ENCODE measurements at regions not wholly inside any gene's neighbourhood (a gene's known extent, or its start where the extent isn't known, plus 50 kb on each side); places are given as distances from the start of the nearest gene placed in this dataset.
"Not testable (repeated sequence)": the region's sequence is repeated elsewhere in the genome, so short reads cannot be mapped to it uniquely, and the experiment has no call there.

DNA sequence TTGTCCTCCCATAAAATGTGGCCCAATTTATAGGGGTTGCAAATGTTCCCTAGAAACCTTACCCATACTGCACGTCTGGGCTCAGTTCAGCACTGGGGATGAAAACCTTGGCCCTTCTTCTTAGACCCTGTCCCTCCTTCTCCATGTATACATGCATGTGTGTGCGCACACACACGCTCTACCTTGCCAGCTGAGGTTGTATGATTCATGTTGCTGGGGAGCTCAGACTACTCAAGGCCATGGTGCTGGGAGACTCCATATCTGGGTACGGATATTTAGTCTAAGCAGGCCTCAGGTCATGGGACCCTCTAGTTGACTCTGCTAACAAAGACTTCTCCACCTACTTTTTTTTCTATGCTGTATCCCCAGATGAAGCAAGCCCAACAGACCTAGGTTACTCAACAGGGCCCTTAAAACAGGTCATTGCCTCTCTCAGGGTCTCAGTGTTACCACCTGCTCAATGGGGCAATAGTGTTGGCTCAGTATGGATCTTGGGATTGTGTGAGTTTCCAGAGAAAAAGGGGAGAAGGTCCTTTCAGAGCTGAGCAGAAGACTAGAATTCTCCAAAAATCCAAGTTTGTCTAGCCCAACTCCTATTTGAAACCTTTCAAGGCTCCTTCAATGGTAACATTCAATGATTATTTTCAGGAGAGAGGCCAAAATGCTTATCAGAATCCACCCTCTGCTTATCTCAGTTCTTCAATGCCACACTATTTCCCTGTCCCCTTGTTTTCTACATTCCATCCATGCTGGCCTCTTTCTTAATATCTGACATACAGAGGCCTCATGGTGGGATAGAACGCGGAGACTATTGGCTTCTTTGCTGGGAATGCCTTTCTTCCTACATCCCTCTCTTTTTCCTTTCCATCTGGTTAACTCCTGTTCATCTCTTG is 123.6 kb upstream of the PITX1 start:
- DNase-seq (ENCODE audit: low spot score) = no peak

DNA sequence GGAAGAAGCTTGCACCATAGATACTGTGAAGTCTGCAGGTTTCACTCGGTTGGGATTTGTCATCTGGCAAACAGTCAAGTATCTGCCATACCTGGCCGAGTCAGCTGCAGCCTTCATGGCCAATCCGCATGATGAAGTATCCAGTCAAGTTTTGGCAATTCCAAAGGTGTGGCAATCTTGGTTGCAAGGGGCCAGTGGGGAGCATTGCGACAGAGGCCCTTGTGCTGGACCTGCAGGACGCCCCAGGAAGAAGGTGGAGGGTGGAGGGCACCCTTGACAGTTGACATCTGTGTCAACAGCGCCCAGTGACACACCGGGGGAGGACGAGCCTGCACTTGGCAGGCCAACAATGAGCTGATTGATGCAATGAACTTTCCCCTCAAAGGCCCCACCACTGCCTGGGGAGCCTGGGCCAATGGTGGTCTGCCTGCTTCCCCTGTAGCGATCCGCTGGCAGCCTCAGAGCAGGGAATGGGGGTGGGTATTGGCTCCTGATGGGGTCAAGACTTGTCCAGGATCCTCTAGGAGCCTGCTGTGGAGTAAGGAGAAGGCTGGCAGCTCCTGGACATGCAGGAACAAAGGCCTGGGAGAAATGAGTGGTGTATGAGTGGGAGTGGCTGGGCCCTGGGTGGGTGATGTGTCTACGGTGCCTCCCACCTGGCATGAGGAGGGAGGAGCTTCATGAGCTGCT is 122.8 kb upstream of the PITX1 start:
- no peak for DNase-seq (ENCODE audit: low spot score)

DNA sequence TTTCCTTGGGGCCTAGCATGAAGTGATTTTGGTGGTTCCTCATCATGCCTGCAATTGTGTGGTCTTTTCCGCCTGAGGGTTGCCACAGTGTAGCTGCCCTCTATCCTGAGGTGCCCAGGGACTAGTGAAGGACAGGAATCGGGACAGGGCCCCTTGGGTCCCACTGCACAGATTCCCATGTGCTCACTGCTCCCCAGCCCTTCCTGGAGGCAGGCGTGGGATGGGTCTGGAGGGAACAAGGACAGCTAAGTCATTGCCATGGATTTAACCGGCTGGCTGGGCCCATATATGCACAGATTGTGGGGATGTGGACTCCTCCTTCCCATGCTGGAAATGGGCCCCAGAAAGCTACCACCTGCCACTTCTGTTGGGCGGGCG is 122.3 kb upstream of the PITX1 start:
- DNase-seq (ENCODE audit: low spot score) = no peak

DNA sequence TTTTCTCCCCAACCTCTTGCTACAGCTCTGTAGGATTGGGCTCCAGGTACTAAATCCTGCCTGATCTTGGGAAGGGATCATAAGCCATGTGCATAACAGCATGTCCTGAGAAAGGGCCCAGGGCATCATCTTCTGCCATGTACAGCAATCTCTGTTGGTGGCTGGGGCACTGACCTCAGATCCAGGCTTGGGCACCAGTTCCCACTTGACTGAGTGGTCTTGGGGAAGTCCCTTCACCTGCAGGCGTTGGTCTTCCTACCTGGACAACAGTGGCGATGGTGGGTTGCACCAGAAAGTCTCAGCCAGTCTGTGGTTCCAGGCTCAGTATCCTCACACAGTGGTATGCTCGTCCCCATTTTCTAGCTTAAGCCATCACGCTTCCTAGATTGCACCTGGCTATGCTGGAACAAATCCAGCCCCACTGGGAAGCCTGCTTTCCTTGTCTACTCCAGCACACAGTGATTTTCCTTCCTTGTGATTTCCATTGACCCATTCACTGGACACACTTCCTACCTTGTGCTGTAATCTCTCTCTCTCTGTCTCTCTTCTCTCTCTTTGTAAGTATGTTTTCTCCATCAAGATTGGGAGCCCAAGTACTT is 121.7 kb upstream of the PITX1 start:
- no peak for DNase-seq (ENCODE audit: low spot score)

DNA sequence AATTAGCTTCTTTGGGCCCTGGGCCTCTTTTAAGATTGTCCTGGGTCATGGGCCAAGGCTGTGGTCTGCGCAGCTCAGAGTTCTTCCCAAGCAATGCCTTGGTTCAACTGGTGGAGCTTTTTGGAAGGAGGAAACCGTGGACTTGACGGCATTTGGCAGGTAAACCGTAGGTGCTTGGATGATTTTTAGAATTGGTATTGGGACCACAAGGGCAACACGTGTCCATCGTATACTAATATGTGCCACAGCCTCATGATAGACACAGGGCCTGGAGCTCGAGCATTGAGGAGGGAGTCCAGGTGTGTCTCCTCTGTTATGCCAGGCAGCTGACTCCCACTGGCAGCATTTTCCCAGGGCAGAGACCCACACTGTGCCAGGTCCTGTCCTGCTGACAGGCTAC is 120.9 kb upstream of the PITX1 start:
- no peak for DNase-seq (ENCODE audit: low spot score)

DNA sequence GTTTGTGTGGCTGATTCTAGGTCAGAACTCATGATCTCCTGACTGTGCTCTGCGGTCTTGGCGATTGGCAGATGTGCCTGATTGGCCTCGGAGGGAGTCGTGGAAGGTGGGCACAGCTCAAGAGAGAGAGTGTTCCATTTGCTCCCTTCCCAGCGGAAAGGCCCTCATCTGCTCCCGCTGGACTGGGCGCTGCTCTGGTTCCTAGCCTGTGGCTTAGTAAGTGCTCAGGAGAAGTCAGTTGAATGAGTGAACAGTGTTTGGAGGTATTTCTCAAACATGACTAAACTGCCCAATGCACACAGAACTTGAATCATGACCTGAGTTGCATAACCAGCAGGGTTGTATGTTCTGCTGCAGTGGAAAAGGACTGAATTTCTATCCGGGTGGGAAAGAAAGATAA is 120.2 kb upstream of the PITX1 start:
- no peak for DNase-seq (ENCODE audit: low spot score)

DNA sequence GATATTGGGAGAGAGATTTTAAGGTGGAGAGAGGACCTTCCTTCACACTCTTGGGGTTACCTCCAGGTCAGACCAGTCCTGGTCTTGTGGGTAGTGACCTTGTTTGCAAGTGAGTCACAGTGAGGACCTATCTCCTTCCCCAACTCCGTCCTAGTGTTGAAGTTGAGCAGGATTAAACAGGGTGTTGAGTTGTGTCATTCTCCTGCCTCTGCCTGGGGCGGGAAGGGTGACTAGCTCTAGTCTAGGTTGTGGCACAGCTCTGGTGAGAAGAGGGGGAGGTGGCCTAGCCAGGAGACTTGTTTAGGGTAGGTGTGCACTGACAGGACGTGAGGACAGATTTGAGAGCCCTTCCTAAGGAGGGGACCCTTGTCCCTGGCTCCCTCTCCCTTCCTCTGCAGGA is 119.6 kb upstream of the PITX1 start:
- no peak for DNase-seq (ENCODE audit: low spot score)

DNA sequence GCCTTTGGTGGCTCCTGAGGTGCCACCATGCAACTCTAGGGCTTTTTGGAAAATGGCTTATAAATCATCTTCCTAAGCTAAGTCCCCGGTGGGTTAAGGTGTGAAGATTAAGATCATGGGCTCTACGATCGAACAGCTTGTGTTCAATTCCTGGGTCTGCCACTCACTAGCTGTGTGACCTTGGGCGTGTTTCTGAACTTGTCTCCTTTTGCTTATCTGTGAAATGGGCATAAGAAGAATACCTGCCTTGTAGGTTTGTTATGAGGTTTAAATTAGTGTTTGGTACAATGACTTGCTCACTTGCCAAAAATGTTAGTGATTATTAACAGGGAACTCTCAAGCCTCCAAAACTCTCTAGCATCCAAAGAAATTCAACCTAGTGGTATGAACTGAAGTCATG is 119.2 kb upstream of the PITX1 start:
- no peak for DNase-seq (ENCODE audit: low spot score)

DNA sequence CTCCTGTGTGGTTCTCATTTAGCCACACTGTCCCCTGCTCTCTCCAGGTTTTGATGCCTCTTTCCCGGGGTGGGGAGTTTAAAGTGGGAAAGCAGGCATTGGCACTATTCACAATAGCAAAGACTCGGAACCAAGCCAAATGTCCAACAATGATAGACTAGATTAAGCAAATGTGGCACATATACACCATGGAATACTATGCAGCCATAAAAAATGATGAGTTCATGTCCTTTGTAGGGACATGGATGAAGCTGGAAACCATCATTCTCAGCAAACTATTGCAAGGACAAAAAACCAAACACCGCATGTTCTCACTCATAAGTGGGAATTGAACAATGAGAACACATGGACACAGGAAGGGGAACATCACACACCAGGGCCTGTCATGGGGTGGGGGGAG is 117.6 kb upstream of the PITX1 start:
- not testable (repeated sequence) for DNase-seq (ENCODE audit: low spot score)

DNA sequence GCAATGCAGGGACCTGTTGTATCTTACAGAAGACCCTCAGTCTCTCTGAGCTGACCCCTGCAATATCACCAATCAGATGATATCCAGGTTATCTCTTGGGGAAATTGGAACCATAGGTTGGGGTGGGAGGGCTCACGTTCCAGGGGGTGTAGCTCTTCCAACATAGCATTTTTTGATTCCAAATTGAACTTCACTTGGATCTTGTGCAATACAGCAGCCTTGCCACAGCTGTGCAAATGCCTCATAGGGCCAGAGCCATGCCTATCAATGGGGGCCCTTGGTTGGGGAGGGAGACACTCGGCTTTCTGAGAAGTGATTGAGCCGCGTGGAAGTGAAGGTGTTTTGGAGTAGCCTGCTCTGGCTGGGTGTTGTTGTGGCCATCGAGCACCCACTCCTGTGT is 117.2 kb upstream of the PITX1 start:
- DNase-seq (ENCODE audit: low spot score) = no peak

DNA sequence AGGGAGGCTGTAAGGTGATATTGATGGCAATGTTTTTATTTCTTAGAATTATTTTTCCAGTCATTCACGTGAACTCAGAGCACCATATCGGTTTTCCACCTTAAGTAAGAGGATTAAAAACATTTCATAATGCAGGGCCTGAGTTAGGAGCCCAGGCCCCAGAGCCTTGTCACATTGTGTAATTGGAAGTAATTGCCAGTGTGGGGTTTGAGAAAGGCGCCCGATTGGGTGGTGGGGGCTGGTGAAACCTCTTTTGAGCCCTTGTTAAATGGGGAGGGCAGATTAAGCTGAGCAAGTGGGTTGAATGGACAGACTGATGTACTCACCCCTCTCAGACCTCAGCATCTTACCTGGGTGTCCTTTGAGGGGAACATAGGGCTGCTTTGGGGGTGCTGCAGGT is 116.7 kb upstream of the PITX1 start:
- DNase-seq (ENCODE audit: low spot score) = no peak

DNA sequence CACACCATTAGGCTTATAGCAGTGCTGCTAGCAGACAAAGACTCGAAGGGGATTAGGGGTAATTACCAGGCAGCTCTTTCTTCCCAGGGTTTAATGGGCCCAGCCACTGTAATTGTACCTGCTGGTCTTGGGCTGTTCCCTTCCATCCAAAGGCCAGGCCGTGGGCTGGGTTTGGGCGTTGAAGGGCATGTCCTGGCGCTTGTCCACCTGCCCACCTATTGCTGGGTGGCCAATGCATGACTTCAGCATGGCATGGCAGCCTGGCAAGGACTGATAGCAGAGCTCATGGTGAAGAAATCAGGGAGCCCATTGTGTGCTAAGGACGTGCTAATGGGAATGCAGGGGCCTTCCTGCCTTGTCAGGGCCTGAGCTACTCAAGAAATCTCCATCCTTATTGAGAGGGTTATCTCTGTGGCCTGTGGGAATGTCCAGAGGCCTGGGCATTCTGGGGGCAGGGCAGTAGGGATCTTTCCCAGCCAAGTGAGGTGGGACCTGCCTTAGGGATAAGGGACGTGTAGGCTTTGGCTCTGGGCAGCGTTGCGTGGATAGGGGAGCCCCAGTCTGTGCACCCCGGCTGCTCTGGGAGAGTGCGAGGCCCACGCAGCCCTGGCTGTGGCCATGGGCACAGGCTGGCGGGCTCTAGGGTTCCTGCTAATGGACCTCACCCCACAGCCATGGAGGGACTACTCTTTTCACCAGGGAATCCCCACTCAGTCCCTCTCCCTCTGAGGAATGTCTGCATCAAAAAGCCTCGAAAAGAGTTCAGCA is 116.1 kb upstream of the PITX1 start:
- no peak for DNase-seq (ENCODE audit: low spot score)

DNA sequence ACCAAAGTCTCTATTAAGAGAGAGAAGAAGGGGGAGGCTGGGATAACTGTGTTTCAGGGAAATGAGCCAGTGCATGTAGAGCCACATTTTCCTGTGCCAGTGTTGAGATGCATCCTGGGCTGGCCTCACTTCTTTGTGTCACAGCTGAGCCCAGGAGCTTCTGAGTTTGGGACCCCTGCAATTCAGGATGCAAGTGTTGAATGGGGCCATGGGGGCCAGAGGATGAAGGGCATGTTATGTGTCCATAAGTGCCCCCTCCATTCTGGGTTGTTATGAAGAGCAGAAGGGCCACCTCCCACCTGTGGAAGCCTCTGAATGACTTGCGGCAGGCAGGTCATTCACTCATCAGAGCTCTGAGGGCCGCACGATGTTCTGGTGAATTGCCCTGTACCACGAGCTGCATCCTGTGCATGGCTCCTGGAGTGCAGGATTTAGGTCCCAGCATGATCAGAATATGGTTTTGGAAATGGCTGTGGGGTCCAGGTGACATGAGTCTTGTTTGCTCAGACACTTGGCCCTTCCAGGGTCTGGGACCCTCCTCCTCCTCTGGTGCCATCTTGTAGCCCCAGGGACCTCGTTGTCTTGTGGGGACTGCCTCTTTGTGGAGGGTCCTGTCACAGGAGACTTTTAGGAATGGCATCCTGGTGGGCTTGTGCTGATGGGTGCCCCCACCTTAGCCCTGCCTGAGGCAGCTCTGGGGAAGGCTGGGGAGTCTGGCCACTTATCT is 115.4 kb upstream of the PITX1 start:
- no peak for DNase-seq (ENCODE audit: low spot score)

DNA sequence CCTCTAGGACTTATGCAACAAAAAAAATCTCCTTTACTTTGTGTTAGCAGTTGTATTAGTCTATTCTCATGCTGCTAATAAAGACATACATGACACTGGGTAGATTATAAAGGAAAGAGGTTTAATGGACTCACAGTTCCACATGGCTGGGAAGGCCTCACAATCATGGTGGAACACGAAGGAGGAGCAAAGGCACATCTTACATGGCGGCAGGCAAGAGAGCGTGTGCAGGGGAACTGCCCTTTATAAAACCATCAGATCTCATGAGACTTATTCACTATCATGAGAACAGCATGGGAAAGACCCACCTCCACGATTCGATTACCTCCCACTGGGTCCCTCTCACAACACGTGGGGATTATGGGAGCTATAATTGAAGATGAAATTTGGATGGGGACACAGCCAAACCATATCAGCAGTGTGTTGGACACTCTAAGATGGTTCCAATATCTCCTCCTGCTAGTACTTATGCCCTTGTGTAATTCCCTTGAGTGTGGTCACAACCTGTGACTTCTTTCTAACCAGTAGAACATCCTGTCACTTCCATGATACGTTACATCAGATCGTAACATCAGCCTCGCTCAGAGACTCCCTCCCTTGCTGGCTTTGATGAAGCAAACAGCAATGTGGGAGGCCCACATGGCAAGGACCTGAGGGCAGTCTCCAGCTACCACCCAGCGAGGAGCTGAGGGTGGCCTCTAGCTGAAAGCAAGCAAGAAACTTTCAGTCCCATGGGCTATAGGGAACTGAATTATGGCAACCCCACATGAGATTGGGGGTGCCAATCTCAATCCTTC is 113.5 kb upstream of the PITX1 start:
- no peak for DNase-seq (ENCODE audit: low spot score)

DNA sequence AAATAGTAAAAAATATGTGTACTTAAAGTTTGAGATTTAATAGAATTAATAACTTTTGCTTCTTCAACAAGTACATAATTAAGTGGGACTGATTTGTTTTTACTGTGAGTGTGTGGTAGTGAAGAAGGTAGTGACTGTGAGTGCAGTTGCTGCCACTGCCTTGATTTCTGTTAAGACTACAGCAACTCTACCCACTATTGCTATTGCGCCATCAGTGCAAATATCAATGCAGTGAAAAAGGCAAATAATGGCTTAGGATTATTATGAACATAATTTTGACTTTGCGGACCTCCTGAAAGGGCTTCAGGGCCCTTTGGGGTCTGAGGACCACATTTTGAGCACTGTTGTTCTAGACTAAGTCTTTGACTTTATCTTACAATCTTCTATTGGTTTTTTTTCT is 112.0 kb upstream of the PITX1 start:
- DNase-seq (ENCODE audit: low spot score) = no peak

DNA sequence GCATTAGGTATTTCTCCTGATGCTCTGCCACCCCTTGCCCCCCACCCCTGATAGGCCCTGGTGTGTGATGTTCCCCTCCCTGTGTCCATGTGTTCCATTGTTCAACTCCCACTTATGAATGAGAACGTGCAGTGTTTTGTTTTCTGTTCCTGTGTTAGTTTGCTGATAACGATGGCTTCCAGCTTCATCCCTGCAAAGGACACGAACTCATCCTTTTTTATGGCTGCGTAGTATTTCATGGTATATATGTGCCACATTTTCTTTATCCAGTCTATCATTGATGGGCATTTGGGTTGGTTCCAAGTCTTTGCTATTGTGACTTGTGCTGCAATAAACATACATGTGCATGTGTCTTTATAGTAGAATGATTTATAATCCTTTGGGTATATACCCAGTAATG is 109.7 kb upstream of the PITX1 start:
- DNase-seq (ENCODE audit: low spot score) = not testable (repeated sequence)

DNA sequence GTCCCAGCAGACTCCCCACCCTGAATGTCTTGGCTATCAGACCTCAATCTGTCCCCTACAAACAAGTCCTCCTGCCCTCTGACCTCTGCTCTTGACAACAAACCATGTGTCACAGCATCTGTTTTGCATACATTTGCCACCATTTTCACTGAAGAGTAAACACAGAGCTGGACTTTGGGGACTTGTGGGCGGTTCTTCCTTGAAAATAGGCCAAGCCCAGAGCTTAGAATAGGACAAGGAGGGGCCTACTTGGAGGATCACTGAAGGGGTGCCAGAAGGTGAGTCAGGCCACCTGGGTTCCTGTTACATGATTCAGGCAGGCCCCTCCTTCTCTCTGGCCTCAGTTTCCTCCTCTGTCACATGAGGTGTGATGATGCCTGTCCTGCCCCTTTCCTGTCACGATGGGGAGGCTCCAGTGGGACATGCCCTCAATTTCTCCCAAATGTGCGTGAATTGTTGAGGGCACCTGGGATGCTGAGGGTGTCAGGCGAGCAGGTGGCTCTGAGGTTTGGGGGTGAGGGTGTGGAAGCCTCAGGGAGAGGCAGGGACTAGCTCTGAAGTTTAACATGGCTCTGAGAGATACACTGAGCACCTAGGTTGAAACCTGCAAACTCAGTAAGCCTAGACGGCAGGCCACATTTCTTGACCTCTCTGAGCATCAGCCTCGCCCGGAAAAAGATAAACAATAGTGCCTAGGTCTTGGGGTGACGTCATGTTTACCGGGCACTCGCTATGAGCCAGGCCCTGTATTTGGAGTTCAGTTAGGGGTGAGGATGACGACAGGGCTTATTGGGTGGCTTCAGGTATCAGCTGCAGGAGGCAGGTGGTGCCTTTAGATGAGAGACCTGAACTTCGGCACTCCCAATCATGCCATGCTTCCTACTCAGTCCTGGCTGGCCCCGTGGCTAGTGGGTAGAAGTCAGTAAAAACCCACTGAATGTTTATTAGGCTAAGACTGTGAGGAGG is 107.6 kb upstream of the PITX1 start:
- no peak for DNase-seq (ENCODE audit: low spot score)

DNA sequence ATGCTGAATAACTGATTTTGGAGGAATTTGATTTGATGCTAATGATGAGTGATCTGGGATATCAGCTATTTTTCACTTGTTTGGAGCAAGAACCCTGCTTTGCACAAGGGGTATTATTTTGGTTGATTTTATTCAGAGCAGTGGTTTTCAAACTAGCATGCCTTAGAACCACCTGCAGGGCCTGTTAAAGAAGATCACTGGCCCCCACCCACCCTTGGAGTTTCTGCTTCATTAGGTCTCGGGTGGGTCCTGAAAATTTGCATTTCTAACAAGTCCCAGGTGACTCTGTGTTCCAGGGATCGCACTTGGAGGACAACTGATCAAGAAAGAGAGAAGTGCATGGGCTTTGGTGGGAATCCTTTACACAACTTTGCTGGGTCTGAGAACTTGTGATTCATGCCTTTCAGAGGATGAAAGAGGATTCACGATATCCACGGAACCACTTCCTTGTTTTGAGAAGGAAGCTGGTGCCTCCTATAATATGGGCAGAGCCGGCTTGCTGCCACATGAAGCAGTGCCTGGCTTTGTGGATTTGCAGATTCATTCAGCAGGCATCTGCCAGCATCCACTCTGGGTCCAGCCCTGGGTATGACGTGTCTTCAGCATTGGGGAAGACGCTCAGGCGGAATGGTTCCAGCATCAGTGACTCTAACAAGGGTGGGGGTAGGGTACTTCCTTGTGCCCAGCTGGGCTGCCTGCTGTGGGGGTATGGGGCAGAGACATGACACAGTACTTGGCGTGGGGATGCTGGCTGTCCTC is 106.6 kb upstream of the PITX1 start:
- DNase-seq (ENCODE audit: low spot score) = no peak

All from iPS-NIHi11 (cell line).